ENCODE measurements at regions not wholly inside any gene's neighbourhood (a gene's known extent, or its start where the extent isn't known, plus 50 kb on each side); places are given as distances from the start of the nearest gene placed in this dataset.

DNA sequence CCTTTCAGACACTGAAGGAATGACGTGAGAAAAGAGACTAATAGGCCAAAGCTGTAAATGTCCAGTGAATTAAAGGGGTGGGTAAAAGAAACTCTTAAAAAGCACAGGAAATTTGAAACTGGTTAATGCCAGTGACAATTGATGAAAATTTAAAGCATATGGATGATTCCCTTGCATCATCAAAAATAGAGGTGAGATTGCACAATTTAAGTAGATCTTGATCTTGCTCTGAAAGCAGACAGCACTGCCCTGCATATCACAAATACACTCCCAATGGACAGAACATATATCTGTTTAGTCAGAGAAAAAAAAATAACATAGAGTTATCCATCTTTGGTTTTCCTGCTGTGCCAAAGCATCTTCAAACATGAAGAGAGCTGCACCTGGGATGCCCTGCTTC lies 86.7 kb upstream of the UBE2E3 start:
- H3K9me3 Mint-ChIP-seq = no peaks in the 10 kb centered on the region
- no peaks in the 10 kb centered on the region for H3K27me3 ChIP-seq (ENCODE audit: insufficient read depth, low read length)

More for the DNA sequence above, 86.7 kb upstream of the UBE2E3 start:
- Histone ChIP-seq H2BK12ac (ENCODE audit: insufficient read length, low read depth, low read length) (no peak overlapping the region), H3T11ph (ENCODE audit: low read length) (no peak overlapping the region), H3K79me1 (ENCODE audit: insufficient read depth, low read depth, low read length, poor library complexity, severe bottlenecking) (no peaks in the 10 kb centered on the region), H3K4me2 (ENCODE audit: insufficient read depth, insufficient read length, low read length) (no peak overlapping the region), H2BK20ac (ENCODE audit: low read depth, low read length, poor library complexity, severe bottlenecking) (no peak overlapping the region), H2BK5ac (ENCODE audit: insufficient read length, low read length) (no peak overlapping the region), H2BK120ac (ENCODE audit: low read depth, low read length, poor library complexity, severe bottlenecking) (no peak overlapping the region), H4K20me1 (ENCODE audit: control insufficient read depth, insufficient read depth, insufficient read length) (no peaks in the 10 kb centered on the region), H3K56ac (ENCODE audit: insufficient read length, low read depth, low read length) (no peak overlapping the region), H3K79me2 (ENCODE audit: insufficient read depth, low read length) (no peaks in the 10 kb centered on the region), H2AK5ac (ENCODE audit: insufficient read length, low read length) (no peak overlapping the region), H3K14ac (ENCODE audit: insufficient read depth, low read length) (no peak overlapping the region), H2BK15ac (ENCODE audit: low read depth, low read length) (no peak overlapping the region), H3K9me3 (ENCODE audit: control insufficient read depth, low read depth, low read length) (no peaks in the 10 kb centered on the region), H3K18ac (ENCODE audit: insufficient read length, low read depth, low read length) (no peak overlapping the region), H2AFZ (ENCODE audit: low read length) (no peak overlapping the region), H4K5ac (ENCODE audit: insufficient read length, low read depth, low read length) (no peak overlapping the region), H3K9ac (ENCODE audit: extremely low read depth, insufficient read length, low read length) (no peak overlapping the region), H3K23me2 (ENCODE audit: insufficient read length, low read depth, low read length, poor library complexity, severe bottlenecking) (no peaks in the 10 kb centered on the region), H3K4ac (ENCODE audit: low read depth, low read length) (no peak overlapping the region), H3K27ac (ENCODE audit: insufficient read length, low read depth, low read length) (no peak overlapping the region), H4K91ac (ENCODE audit: insufficient read length, low read depth, low read length) (no peak overlapping the region), H3K4me1 (ENCODE audit: insufficient read depth, low read length) (no peaks in the 10 kb centered on the region), H4K8ac (replicated peaks; ENCODE audit: insufficient read length, low read depth, low read length) (no peak overlapping the region), H3K23ac (ENCODE audit: insufficient read length, low read depth, low read length) (no peak overlapping the region)
- Mint-ChIP-seq H3K4me1 (peaks cover 3% of the 10 kb centered on the region in 2 experiments), H3K36me3 (ENCODE audit: insufficient read depth in 1 of 3, low read depth in 3 of 3) (no peaks in the 10 kb centered on the region), H3K4me3 (no peak overlapping the region), H3K27ac (no peak overlapping the region), H3K27me3 (ENCODE audit: low read depth) (no peaks in the 10 kb centered on the region)
- TF ChIP-seq, protein P1, sequence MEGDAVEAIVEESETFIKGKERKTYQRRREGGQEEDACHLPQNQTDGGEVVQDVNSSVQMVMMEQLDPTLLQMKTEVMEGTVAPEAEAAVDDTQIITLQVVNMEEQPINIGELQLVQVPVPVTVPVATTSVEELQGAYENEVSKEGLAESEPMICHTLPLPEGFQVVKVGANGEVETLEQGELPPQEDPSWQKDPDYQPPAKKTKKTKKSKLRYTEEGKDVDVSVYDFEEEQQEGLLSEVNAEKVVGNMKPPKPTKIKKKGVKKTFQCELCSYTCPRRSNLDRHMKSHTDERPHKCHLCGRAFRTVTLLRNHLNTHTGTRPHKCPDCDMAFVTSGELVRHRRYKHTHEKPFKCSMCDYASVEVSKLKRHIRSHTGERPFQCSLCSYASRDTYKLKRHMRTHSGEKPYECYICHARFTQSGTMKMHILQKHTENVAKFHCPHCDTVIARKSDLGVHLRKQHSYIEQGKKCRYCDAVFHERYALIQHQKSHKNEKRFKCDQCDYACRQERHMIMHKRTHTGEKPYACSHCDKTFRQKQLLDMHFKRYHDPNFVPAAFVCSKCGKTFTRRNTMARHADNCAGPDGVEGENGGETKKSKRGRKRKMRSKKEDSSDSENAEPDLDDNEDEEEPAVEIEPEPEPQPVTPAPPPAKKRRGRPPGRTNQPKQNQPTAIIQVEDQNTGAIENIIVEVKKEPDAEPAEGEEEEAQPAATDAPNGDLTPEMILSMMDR (conservative IDR thresholded peaks at IDR 0.05) = no peak
- no CpG with 5 or more reads among the region's 1 CpG for WGBS (ENCODE audit: extremely low coverage, insufficient read length, low lambda C conversion rate)
- no peak for DNase-seq

All from H9 (cell line).